GM12865 (cell line): ENCODE measurements at regions not wholly inside any gene's neighbourhood (a gene's known extent, or its start where the extent isn't known, plus 50 kb on each side); places are given as distances from the start of the nearest gene placed in this dataset.

Experiments
- DNase-seq: peaks from one replicate; pipeline ENCODE4 v3.0.0; 2010; ENCODE audit warnings: low read depth
- H3K4me3 ChIP-seq: 2 replicates; pipeline ENCODE4 v1.5.1; 2011; ENCODE audit warnings: mild to moderate bottlenecking, low read depth, low read length, control low read depth
- TF ChIP-seq, protein P1 (sequence below): IDR thresholded peaks from 2 replicates; pipeline ENCODE4 v1.5.1; 2011; ENCODE audit warnings: low read length, control low read depth, low read depth, inconsistent platforms; ENCODE audit not compliant: insufficient read depth; ENCODE audit errors: missing control alignments

DNA sequence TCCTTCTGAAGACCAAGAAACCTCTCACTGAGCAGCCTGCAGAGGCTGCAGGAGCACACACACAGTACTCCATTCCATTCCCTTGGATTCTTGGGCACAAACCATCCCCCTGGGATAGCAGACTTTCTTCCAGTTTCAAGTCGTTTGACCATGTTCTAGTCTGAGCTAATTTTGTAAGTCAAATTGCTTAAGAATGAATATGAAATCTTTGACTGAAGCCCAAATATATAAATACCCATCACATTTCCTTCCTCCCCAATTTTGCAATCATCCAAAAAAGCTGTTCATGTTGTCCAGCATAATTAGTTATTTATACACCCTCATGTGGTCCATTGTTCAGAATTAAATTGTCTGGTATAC, 231.2 kb upstream of the TPRG1 start:
- no peak overlapping the region for H3K4me3 ChIP-seq
- DNase-seq: no peak
- TF ChIP-seq, protein P1, sequence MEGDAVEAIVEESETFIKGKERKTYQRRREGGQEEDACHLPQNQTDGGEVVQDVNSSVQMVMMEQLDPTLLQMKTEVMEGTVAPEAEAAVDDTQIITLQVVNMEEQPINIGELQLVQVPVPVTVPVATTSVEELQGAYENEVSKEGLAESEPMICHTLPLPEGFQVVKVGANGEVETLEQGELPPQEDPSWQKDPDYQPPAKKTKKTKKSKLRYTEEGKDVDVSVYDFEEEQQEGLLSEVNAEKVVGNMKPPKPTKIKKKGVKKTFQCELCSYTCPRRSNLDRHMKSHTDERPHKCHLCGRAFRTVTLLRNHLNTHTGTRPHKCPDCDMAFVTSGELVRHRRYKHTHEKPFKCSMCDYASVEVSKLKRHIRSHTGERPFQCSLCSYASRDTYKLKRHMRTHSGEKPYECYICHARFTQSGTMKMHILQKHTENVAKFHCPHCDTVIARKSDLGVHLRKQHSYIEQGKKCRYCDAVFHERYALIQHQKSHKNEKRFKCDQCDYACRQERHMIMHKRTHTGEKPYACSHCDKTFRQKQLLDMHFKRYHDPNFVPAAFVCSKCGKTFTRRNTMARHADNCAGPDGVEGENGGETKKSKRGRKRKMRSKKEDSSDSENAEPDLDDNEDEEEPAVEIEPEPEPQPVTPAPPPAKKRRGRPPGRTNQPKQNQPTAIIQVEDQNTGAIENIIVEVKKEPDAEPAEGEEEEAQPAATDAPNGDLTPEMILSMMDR: no peak

DNA sequence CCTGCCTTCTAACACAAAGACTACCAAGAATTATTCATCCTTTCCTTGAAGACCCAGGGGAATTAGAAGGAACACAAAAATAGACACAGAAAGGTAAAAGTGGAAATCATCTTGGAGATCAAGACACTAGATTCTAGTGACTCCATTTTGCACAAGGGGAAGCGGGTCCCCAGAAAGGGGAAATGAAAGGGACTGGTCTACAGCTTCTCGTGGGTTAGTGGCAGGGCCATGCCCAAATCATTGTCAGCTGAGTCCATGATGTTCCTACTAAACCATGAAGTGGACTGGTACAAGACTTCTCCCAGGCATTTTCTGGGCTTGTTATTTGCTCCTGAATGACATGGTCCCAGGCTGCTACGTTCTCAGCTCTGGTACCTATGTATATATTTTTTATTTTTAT, 230.7 kb upstream of the TPRG1 start:
- no peak for DNase-seq
- TF ChIP-seq, protein P1: no peak
- H3K4me3 ChIP-seq: no peak overlapping the region

DNA sequence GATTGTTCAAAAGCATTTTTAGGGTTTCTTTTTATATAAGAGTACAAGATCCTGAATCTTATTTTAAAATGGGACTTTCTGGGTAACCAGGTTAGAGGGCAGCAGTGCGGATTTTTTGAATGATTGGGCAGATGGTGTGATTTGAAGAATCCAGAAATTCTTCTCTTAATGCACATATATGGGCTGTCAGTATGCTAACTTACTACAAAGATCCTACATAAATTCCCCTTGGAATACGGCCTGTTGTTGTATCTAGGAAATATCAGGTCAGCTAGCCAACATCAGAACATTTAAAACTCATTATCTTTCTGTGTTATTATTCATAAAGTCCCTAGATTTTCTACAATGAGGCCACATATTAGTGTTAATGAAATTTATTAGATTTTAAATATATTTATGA, 229.6 kb upstream of the TPRG1 start:
- DNase-seq: no peak
- TF ChIP-seq, protein P1: no peak
- H3K4me3 ChIP-seq: no peak overlapping the region

DNA sequence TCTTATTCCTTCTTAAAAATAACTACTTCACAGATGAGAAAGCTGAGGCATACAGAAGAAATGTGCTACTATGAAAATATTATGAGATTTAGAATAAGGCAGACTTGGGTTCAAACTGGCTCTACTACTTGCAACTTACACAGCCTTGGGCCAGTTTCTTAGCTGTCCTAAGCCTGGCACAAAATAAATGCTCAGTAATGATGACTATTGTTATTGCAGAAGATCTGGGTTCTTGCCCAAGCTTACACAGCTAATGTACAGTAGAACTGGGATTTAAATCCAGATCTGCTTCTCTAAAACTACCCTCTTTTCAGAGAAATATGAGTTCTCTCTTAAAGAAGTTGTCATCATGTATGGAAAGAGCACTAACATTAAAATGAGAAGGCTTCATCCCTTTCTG, 228.2 kb upstream of the TPRG1 start:
- TF ChIP-seq, protein P1: no peak
- DNase-seq: no peak
- H3K4me3 ChIP-seq: no peak overlapping the region

DNA sequence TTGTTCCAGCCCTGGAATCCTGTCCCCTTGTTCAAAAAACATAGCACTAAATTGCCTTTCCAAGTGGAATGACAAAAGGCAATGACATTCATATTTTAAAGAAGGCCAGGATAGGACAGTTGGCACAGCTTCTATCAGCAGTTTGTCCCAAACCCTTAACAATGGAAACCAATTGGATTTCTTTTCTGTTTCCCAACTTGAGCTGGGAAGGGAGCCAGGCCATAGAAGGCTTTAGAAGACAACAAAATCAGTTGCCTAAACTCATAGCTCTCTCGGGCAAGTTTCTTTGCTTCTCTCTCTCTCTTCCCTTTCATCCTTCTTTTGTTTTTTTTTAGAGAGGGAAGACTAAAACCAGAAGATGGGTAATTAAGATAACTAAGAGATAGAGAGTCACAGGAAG, 227.7 kb upstream of the TPRG1 start:
- TF ChIP-seq, protein P1: no peak
- H3K4me3 ChIP-seq: no peak overlapping the region
- no peak for DNase-seq

DNA sequence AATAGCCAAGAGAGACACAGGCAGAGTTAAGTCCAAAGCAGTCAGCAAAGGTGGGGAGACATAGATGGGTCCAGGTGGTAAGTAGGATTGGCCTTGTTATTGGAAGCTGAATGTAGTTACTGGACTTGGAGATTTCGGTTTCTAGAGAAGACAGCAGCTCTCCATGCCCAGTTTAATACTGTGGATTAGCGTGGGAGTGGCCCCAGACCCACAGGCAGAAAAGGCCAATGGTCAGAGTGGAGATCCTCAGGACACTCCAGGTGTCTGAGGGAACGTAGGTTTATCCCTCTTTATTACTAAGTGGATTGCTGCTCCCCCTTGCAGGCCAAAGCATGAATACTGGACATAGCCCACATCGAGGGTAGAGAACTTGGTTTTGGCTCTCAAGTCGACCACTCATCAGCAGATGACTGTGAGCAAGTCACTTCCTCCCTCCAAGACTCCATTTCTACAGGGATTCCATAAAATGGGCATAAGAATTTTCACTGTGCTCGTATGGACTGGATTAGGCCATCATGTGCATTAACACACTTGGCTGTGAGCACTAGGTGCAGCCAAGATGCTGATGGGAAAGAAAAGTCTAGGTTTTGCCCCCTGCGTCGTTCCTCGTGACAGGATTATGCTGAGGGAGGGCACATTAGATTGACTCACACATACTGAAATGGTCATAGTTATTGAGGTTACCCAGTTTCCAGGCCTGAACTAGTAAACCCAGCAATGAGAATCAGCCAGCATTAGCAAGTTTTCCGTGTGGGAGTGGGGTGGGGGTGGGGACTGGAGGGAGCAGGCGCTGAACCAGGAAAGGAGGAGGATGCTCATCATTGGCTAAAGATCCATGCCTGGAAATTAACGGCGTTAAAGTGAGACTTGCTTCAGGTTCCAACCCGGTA, 225.2 kb upstream of the TPRG1 start:
- H3K4me3 ChIP-seq: no peak overlapping the region

More for the DNA sequence above, 225.2 kb upstream of the TPRG1 start:
- TF ChIP-seq, protein P1: no peak
- no peak for DNase-seq
